Left ventricle myocardium inferior (tissue), 1 donor: ENCODE measurements at regions not wholly inside any gene's neighbourhood (a gene's known extent, or its start where the extent isn't known, plus 50 kb on each side); places are given as distances from the start of the nearest gene placed in this dataset.

ENCODE experiments used
- DNase-seq: peaks from one replicate; pipeline ENCODE4 v3.0.0-alpha.2; 2020
- H3K27ac ChIP-seq: fragments of 200-600 bp; replicated peaks from 2 replicates; pipeline ENCODE4 v1.8.0; 2021
- H3K27me3 ChIP-seq: fragments of 200-600 bp; 2 replicates; pipeline ENCODE4 v1.8.0; 2021; ENCODE audit warnings: low read depth
- H3K36me3 ChIP-seq: fragments of 200-600 bp; 2 replicates; pipeline ENCODE4 v1.8.0; 2021
- H3K4me1 ChIP-seq: fragments of 200-600 bp; 2 replicates; pipeline ENCODE4 v1.8.0; 2021
- H3K4me3 ChIP-seq: fragments of 200-600 bp; 2 replicates; pipeline ENCODE4 v1.8.0; 2021; ENCODE audit warnings: mild to moderate bottlenecking, moderate library complexity
- H3K9me3 ChIP-seq: fragments of 200-600 bp; replicated peaks from 2 replicates; pipeline ENCODE4 v1.8.0; 2021
- CTCF ChIP-seq: fragments of 200-600 bp; IDR thresholded peaks from 2 replicates; pipeline ENCODE4 v1.8.0; 2021; ENCODE audit warnings: antibody characterized with exemption, mild to moderate bottlenecking, borderline replicate concordance
- intact Hi-C: fragments of 100-400 bp; cut with micrococcal nuclease; formaldehyde crosslinking; loops from one replicate; pipeline ENCODE4 v1.11.0; 2022
- donor health status: DM: no; HTN: yes; CAD: no; lungs with severe emphysema.

GRCh38 chr10:120011359-120012130 is 119.0 kb downstream of the SEC23IP start:
- intact Hi-C loops: no loop called here
- H3K36me3 ChIP-seq: no peaks in the 10 kb centered on the region
- no peaks in the 10 kb centered on the region for H3K4me1 ChIP-seq
- H3K4me3 ChIP-seq: no peak overlapping the region
- no peaks in the 10 kb centered on the region for H3K9me3 ChIP-seq
- H3K27ac ChIP-seq: no peak overlapping the region
- no peak for TF ChIP-seq CTCF
- no peak for DNase-seq
- H3K27me3 ChIP-seq: peaks cover 85% of the 10 kb centered on the region

- Histone ChIP-seq H3K4me3 (no peak overlapping the region), H3K36me3 (no peaks in the 10 kb centered on the region), H3K4me1 (no peaks in the 10 kb centered on the region), H3K27me3 (peaks cover 82% of the 10 kb centered on the region), H3K9me3 (no peaks in the 10 kb centered on the region), H3K27ac (no peak overlapping the region)
- intact Hi-C loops: no loop called here
- DNase-seq: no peak
- TF ChIP-seq CTCF: no peak
These were observed 119.5 kb downstream of the SEC23IP start for GRCh38 chr10:120012131-120012400.

- intact Hi-C loops: no loop called here
- Histone ChIP-seq H3K4me3 (no peak overlapping the region), H3K4me1 (no peaks in the 10 kb centered on the region), H3K36me3 (no peaks in the 10 kb centered on the region), H3K27ac (no peak overlapping the region), H3K9me3 (no peaks in the 10 kb centered on the region), H3K27me3 (peaks cover 77% of the 10 kb centered on the region)
- no peak for DNase-seq
- TF ChIP-seq CTCF: no peak
These were observed 120.0 kb downstream of the SEC23IP start for GRCh38 chr10:120012566-120012965.

DNA sequence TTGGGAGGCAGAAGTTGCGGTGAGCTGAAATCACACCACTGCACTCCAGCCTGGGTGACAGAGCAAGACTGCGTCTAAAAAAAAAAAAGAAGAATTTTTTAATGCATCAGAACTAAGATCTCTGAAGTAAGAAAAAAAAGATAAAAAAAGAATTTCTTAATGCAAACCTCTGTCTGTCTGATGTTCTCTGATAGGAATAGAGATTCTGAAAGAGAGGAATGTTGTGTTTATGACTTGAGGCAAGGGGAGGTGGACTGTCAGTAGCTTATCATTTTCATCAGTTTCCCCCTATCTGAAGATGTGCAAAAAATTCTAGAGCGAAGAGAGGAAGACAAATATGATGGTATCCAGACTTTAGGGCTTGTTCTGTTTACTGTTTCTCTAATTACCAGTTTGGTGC is 121.5 kb downstream of the SEC23IP start:
- DNase-seq: no peak
- intact Hi-C loops: no loop called here
- TF ChIP-seq CTCF: no peak
- H3K4me1 ChIP-seq: no peaks in the 10 kb centered on the region
- H3K27me3 ChIP-seq: peaks cover 63% of the 10 kb centered on the region
- no peak overlapping the region for H3K4me3 ChIP-seq
- H3K36me3 ChIP-seq: no peaks in the 10 kb centered on the region
- no peaks in the 10 kb centered on the region for H3K9me3 ChIP-seq
- no peak overlapping the region for H3K27ac ChIP-seq

- no peak for DNase-seq
- Histone ChIP-seq H3K4me1 (no peaks in the 10 kb centered on the region), H3K9me3 (no peaks in the 10 kb centered on the region), H3K4me3 (no peak overlapping the region), H3K27ac (no peak overlapping the region), H3K36me3 (no peaks in the 10 kb centered on the region), H3K27me3 (peaks cover 55% of the 10 kb centered on the region)
- no peak for TF ChIP-seq CTCF
- intact Hi-C loops: no loop called here
These were observed 122.5 kb downstream of the SEC23IP start for GRCh38 chr10:120015064-120015463.

DNA sequence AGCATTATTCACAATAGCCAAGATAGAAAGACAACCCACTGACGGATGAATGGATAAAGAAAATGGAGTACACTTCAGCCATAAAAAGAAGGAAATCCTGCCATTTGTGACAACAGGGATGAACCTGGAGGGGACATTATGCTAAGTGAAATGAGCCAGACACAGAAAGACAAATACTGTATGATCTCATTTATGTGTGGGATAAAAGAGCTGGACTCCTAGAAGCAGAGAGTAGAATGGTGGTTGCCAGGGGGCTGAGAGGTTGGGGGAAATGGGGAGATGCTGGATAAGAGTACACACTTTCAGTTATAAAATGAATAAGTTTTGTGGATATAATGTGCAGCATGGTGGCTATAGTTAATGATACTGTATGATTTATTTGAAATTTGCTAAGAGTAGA is 124.4 kb downstream of the SEC23IP start:
- TF ChIP-seq CTCF: no peak
- intact Hi-C loops: no loop called here
- Histone ChIP-seq H3K36me3 (no peaks in the 10 kb centered on the region), H3K27me3 (peaks cover 36% of the 10 kb centered on the region), H3K4me1 (no peaks in the 10 kb centered on the region), H3K4me3 (no peak overlapping the region), H3K27ac (no peak overlapping the region), H3K9me3 (no peaks in the 10 kb centered on the region)
- DNase-seq: no peak
